GM13976 (cell line): ENCODE measurements at regions not wholly inside any gene's neighbourhood (a gene's known extent, or its start where the extent isn't known, plus 50 kb on each side); places are given as distances from the start of the nearest gene placed in this dataset.

Source experiments
- DNase-seq: peaks from one replicate; pipeline ENCODE4 v3.0.0; 2012; ENCODE audit warnings: low spot score
- in situ Hi-C: fragments of 300-500 bp; cut with MboI; formaldehyde crosslinking; loops from one replicate; pipeline ENCODE4 v1.12.0; 2022; ENCODE audit warnings: low sequenced_read_pairs, mixed read lengths, inconsistent platforms; ENCODE audit not compliant: unreplicated experiment
- TF ChIP-seq, protein P1 (sequence below): IDR thresholded peaks from 2 replicates; pipeline ENCODE4 v1.5.1; 2012; ENCODE audit warnings: borderline replicate concordance, mild to moderate bottlenecking; ENCODE audit not compliant: insufficient read depth; ENCODE audit errors: extremely low read depth, missing control alignments, control extremely low read depth

DNA sequence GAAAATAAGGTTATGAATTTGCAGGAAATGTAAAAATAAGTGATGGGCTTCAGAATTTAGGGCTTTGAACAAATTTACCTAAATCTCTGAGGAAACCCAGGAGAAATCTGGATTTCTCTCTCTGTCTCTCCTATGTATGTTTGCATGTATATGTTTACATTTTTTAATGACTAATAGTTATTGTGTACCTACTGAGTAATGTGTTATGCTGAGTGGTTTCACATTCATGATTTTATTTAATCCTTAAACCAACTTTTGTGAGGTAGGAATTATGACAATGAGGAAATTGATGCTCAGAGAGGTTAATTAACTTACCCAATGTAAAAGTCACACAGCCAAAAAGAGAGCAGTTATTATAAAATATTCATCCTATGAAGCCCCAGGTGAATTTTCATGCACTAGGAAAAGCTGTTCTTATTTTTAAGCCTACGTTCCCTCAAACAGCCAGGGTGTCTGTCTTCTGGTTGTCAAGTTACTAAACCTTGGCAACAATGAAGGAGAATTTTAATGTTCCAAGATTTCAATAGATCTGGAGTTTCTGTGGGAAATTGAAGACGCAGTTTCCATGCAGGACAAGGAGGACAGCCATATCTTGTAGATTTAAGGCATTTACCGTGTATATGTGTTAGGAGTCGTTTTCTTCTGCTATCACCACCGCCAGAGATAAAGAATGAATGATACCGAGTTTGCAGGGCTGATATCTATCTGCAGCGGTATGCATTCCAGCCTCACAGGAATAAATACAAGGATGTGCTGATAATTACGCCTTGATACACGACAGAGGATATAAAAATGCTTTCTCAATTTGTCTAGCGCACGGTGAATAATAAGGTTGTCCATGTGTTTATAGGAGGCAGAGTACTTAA lies 484.8 kb downstream of the ZSWIM6 start:
- TF ChIP-seq, protein P1, sequence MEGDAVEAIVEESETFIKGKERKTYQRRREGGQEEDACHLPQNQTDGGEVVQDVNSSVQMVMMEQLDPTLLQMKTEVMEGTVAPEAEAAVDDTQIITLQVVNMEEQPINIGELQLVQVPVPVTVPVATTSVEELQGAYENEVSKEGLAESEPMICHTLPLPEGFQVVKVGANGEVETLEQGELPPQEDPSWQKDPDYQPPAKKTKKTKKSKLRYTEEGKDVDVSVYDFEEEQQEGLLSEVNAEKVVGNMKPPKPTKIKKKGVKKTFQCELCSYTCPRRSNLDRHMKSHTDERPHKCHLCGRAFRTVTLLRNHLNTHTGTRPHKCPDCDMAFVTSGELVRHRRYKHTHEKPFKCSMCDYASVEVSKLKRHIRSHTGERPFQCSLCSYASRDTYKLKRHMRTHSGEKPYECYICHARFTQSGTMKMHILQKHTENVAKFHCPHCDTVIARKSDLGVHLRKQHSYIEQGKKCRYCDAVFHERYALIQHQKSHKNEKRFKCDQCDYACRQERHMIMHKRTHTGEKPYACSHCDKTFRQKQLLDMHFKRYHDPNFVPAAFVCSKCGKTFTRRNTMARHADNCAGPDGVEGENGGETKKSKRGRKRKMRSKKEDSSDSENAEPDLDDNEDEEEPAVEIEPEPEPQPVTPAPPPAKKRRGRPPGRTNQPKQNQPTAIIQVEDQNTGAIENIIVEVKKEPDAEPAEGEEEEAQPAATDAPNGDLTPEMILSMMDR = no peak
- DNase-seq = no peak
- in situ Hi-C loops = no loop called here

DNA sequence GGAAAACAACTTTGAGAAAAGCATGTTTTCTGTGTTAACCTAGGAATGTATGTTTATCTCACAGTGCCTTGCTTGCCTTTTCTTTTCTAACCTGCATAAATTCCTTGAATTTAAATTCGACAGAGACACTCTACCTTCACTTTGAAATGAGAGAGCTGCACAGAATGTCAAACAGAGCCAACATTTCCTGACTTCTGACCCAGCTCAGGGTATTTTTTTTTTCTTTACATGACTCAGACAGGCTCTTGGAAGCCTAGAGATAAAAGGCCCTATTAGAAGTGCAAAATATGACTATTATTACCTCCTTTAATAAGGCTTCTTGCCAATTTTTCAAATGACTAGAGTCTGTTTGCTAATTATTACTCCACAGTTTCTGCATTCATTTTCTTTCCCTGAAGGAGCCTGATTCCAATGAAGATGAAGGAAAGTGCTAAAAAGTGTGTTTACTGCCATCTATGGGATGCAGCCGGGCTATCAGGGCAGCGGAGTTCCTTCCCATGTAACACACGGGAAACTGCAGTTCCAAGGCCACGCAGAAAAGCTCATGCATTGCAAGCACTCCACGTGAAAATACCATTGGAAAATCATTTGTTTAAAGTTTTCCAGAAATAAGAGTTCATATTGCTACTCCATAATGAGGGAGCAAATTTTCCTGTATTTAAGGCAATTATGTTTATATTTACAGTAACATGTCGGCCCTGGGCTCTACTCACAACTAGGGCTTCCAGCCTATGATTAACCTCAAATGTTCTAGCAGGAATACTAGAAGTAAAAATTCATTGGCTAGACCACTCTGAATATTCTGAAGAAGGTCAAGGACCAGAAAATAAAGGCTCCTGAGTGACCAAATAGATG lies 485.6 kb downstream of the ZSWIM6 start:
- in situ Hi-C loops = no loop called here
- no peak for DNase-seq
- TF ChIP-seq, protein P1 = no peak

DNA sequence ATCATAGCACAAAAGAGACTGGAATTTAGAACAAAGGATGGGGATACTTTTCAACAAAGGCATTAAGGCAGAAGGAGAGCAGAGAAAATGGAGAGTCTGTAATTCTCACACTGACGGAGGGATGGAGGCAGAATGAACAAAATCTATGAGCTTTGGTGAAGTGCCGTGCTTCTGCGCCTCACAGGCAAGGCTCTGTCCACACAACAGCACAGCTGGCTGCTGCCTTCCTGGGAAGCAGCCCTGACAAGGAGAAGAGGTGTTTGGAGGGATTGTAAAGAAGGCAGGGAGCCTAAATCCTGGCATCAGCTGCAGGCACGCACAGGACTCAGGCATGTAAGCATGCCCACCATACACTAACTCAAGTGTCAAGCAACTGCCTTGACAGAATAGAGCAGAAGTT lies 485.2 kb upstream of the KIF2A start:
- TF ChIP-seq, protein P1 = no peak
- DNase-seq = no peak
- in situ Hi-C loops = no loop called here

DNA sequence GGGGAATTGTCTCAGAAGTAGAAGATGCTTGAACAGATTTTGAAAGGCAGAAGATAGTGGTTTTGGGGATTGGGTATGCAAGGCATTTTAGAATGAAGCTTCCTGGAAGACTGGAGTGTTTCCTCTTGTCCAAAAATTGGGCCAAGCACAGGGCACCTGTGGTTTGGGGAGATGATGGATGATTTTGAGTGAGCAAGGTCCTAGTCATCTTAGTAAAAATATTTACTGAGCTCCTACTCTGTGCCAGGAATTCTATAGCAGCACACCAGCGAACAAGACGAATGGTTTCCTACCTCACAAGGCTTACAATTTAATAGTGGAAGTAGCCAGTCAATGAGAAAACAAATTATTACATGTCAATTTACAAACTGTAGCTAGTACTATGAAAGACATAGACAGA lies 484.4 kb upstream of the KIF2A start:
- in situ Hi-C loops = no loop called here
- TF ChIP-seq, protein P1 = no peak

GRCh38 chr5:61822584-61822983 lies 483.4 kb upstream of the KIF2A start:
- TF ChIP-seq, protein P1 = no peak
- in situ Hi-C loops = no loop called here
- DNase-seq = no peak

More for the DNA sequence above, 484.4 kb upstream of the KIF2A start:
- no peak for DNase-seq

- no peak for DNase-seq
- in situ Hi-C loops = no loop called here
- TF ChIP-seq, protein P1 = no peak
Measured at GRCh38 chr5:61823065-61823464, 482.9 kb upstream of the KIF2A start.
